Epithelial cell of proximal tubule (primary cell): ENCODE measurements at regions not wholly inside any gene's neighbourhood (a gene's known extent, or its start where the extent isn't known, plus 50 kb on each side); places are given as distances from the start of the nearest gene placed in this dataset.

Experiments used
- DNase-seq: peaks from one replicate; pipeline ENCODE4 v3.0.0-alpha.2; 2011; ENCODE audit warnings: low read depth
- H3K4me3 ChIP-seq: 2 replicates; pipeline ENCODE4 v1.5.1; 2011; ENCODE audit warnings: low read depth, mild to moderate bottlenecking, low read length
- CTCF ChIP-seq: conservative IDR thresholded peaks from 2 replicates; pipeline ENCODE4 v1.5.1; 2012; ENCODE audit warnings: low read depth, mild to moderate bottlenecking, low read length

- DNase-seq, result no peak
- TF ChIP-seq CTCF, result no peak
- no peak overlapping the region for H3K4me3 ChIP-seq
These were observed 119.7 kb upstream of the PRDM1 start for GRCh38 chr6:105966481-105966880.

DNA sequence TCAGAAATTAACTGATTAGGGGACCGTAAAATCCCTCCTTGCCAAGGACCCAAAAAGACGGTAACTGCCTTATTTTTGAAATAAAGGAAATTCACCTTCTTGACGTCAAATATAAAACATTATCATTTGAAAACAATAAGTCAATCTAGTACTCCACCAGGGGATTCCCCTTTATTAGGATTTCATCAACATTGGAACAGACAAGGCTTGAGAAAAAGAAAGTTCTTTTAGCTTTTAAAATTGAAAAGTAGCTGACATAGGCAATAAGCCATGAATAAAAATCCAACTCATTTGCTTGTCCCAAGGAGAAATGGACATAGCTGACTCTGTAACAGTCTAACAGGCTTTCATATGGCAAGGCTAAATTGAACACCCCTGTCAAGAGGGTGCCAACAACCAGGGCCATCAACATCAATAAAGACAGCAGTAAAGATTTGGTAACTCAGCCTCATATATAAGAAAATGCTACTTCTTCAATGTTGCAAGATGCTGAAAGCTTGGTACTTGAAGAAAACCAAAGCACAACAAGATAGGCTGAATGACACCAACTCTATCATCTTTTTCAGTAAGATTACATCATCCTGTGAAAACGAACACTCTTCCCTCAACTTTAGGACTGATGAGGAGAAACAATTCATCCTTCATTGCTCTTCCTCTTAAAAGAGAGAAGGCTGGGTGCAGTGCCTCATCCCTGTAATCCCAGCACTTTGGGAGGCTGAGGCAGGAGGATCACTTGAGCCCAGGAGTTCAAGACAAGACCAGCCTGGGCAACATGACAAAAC, 121.0 kb upstream of the PRDM1 start:
- DNase-seq, result no peak
- no peak overlapping the region for H3K4me3 ChIP-seq
- no peak for TF ChIP-seq CTCF

DNA sequence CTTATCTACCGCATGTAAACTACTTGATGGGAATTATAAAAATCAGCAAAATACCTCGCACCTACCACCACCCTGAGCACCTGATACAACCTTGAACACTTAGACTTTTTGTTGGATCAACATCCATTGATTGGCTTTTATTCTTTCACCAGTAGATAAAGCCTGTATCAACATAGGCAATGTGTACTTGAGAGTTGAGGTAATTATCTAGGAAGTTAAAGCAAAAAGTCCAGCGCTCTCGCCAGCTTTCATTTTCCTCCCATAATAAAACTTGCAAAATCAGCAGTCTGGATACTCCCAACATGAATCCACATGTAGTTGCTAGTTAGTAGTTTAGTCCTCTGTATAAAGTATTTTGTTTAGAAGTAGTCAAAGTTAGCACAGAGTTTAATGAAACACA, 132.0 kb upstream of the PRDM1 start:
- no peak overlapping the region for H3K4me3 ChIP-seq
- no peak for TF ChIP-seq CTCF
- DNase-seq, result no peak

DNA sequence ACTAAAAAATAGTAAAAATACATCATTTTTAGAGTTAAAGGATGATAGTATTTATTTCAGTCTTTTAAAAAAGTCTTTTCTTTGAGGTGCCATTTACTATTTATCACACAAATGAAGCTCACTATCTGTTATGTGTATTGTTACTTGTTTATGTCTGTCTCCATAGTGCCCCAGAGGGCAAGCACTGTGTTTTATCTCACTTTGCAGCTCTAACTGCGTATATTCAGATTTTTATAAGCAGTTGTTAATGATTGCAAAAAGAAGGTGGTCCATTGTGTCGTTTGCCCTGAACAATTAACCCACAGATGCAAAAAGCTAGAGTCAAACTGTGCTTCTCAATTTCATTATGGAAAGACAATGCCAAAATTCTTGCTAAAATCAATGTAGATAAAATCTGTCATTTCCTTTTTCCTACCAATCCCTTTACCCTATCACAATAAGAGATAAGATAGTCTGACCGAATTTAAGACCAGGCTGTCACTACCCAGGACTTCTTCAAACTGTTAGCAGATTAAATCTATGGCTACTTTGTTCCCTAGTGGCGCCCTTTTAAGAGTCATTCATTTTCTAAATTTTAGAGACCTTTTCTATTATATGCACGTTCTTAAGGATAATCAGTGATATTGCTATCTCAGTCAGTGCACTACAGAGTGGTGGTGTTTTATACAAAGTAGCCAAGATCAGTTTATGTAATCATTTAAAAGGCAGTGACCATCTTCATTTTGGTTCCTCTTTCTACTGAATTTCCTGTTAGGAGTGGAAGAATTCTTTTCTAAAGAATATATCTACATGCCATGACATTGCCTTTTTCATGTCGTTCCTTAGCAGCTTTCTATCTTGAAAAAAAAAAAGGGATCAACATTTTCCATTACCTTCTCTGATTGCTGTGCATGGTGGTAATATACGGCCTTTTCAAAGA, 133.1 kb upstream of the PRDM1 start:
- no peak overlapping the region for H3K4me3 ChIP-seq
- no peak for DNase-seq
- no peak for TF ChIP-seq CTCF

- no peak for DNase-seq
- TF ChIP-seq CTCF, result no peak
- H3K4me3 ChIP-seq, result no peak overlapping the region
These were observed 133.8 kb upstream of the PRDM1 start for GRCh38 chr6:105952326-105952725.

GRCh38 chr6:105951322-105951721, 134.8 kb upstream of the PRDM1 start:
- TF ChIP-seq CTCF, result no peak
- H3K4me3 ChIP-seq, result no peak overlapping the region
- no peak for DNase-seq
